ENCODE measurements at regions not wholly inside any gene's neighbourhood (a gene's known extent, or its start where the extent isn't known, plus 50 kb on each side); places are given as distances from the start of the nearest gene placed in this dataset.

GRCh38 chr5:4383102-4383501 lies 757.0 kb upstream of the ADAMTS16 start:
- no peak for TF ChIP-seq CTCF (IDR thresholded peaks at IDR 0.05; ENCODE audit: control insufficient read depth, extremely low read depth, insufficient read depth)

GRCh38 chr5:4383518-4384198 lies 756.5 kb upstream of the ADAMTS16 start:
- H3K4me3 ChIP-seq (ENCODE audit: low read depth, low read length) = no peak overlapping the region
- no peak for DNase-seq (ENCODE audit: low read depth)
- TF ChIP-seq CTCF (IDR thresholded peaks at IDR 0.05; ENCODE audit: control insufficient read depth, extremely low read depth, insufficient read depth) = no peak

More at GRCh38 chr5:4383102-4383501, 757.0 kb upstream of the ADAMTS16 start:
- no peak overlapping the region for H3K4me3 ChIP-seq (ENCODE audit: low read depth, low read length)
- DNase-seq (ENCODE audit: low read depth) = no peak

GRCh38 chr5:4384649-4385048 lies 755.5 kb upstream of the ADAMTS16 start:
- DNase-seq (ENCODE audit: low read depth) = no peak

GRCh38 chr5:4386152-4386551 lies 754.0 kb upstream of the ADAMTS16 start:
- no peak for DNase-seq (ENCODE audit: low read depth)
- TF ChIP-seq CTCF (IDR thresholded peaks at IDR 0.05; ENCODE audit: control insufficient read depth, extremely low read depth, insufficient read depth) = no peak
- H3K4me3 ChIP-seq (ENCODE audit: low read depth, low read length) = no peak overlapping the region

More at GRCh38 chr5:4384649-4385048, 755.5 kb upstream of the ADAMTS16 start:
- no peak for TF ChIP-seq CTCF (IDR thresholded peaks at IDR 0.05; ENCODE audit: control insufficient read depth, extremely low read depth, insufficient read depth)
- no peak overlapping the region for H3K4me3 ChIP-seq (ENCODE audit: low read depth, low read length)

- TF ChIP-seq CTCF (IDR thresholded peaks at IDR 0.05; ENCODE audit: control insufficient read depth, extremely low read depth, insufficient read depth) = no peak
- no peak for DNase-seq (ENCODE audit: low read depth)
- H3K4me3 ChIP-seq (ENCODE audit: low read depth, low read length) = no peak overlapping the region
These were observed 752.8 kb upstream of the ADAMTS16 start for GRCh38 chr5:4387290-4387689.

- DNase-seq (ENCODE audit: low read depth) = no peak
- no peak for TF ChIP-seq CTCF (IDR thresholded peaks at IDR 0.05; ENCODE audit: control insufficient read depth, extremely low read depth, insufficient read depth)
- no peak overlapping the region for H3K4me3 ChIP-seq (ENCODE audit: low read depth, low read length)
These were observed 744.4 kb upstream of the ADAMTS16 start for GRCh38 chr5:4395752-4396151.

Measured in LNCaP clone FGC (cell line).